ENCODE measurements at regions not wholly inside any gene's neighbourhood (a gene's known extent, or its start where the extent isn't known, plus 50 kb on each side); places are given as distances from the start of the nearest gene placed in this dataset.

- H3K4me3 ChIP-seq (ENCODE audit: low read depth, low read length), result no peak overlapping the region
- TF ChIP-seq, protein P1, sequence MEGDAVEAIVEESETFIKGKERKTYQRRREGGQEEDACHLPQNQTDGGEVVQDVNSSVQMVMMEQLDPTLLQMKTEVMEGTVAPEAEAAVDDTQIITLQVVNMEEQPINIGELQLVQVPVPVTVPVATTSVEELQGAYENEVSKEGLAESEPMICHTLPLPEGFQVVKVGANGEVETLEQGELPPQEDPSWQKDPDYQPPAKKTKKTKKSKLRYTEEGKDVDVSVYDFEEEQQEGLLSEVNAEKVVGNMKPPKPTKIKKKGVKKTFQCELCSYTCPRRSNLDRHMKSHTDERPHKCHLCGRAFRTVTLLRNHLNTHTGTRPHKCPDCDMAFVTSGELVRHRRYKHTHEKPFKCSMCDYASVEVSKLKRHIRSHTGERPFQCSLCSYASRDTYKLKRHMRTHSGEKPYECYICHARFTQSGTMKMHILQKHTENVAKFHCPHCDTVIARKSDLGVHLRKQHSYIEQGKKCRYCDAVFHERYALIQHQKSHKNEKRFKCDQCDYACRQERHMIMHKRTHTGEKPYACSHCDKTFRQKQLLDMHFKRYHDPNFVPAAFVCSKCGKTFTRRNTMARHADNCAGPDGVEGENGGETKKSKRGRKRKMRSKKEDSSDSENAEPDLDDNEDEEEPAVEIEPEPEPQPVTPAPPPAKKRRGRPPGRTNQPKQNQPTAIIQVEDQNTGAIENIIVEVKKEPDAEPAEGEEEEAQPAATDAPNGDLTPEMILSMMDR (IDR thresholded peaks at IDR 0.05; ENCODE audit: control insufficient read depth, extremely low read depth, insufficient read depth), result no peak
- DNase-seq (ENCODE audit: low read depth), result no peak
Observed at GRCh38 chr4:62523256-62523655, 1323.1 kb downstream of the ADGRL3 start.

GRCh38 chr4:62522273-62522672 lies 1322.1 kb downstream of the ADGRL3 start:
- TF ChIP-seq, protein P1 (IDR thresholded peaks at IDR 0.05; ENCODE audit: control insufficient read depth, extremely low read depth, insufficient read depth), result no peak
- no peak overlapping the region for H3K4me3 ChIP-seq (ENCODE audit: low read depth, low read length)
- no peak for DNase-seq (ENCODE audit: low read depth)

- H3K4me3 ChIP-seq (ENCODE audit: low read depth, low read length), result no peak overlapping the region
- DNase-seq (ENCODE audit: low read depth), result no peak
Observed at GRCh38 chr4:62517716-62518115, 1317.6 kb downstream of the ADGRL3 start.

DNA sequence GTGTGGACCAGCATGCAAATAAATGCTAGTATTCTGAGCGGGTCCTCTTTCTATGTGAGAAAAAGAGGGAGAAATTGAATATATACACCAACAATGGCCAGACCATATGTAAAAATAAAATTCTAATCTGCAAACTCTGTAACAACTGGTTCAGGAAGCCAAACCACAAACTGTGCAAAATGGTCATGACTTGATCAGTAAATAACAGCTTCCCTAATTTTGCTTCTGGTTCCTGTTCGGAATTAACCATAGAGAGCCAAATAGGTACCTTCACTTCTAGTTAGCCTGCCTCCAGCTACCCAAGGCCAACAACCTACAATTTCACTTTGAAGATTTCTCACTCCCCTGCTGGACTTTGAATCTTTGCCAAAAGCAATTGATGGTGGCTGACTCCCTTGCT lies 1313.2 kb downstream of the ADGRL3 start:
- DNase-seq (ENCODE audit: low read depth), result no peak
- TF ChIP-seq, protein P1 (IDR thresholded peaks at IDR 0.05; ENCODE audit: control insufficient read depth, extremely low read depth, insufficient read depth), result no peak
- no peak overlapping the region for H3K4me3 ChIP-seq (ENCODE audit: low read depth, low read length)

More at GRCh38 chr4:62517716-62518115, 1317.6 kb downstream of the ADGRL3 start:
- TF ChIP-seq, protein P1 (IDR thresholded peaks at IDR 0.05; ENCODE audit: control insufficient read depth, extremely low read depth, insufficient read depth), result no peak

DNA sequence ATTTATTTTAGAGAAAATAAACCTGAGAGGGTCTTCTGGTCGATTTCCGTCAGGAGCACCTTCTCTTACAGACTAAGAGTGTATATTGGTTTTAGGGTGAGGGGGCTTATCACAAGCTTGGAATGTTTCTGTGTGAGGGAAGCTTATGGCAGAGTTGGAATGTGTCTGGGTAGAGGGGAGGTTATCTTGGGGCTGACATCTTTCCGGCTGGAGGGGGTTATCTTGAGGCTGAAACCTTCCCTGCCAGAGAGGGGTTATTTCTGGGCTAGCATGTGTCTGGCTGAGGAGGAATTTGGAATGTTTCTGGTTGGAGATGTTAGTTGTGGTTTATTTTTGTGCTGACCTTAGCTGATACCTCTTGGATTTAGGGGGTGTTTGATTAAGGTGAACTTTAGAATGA lies 1312.1 kb downstream of the ADGRL3 start:
- no peak for DNase-seq (ENCODE audit: low read depth)
- no peak overlapping the region for H3K4me3 ChIP-seq (ENCODE audit: low read depth, low read length)
- TF ChIP-seq, protein P1 (IDR thresholded peaks at IDR 0.05; ENCODE audit: control insufficient read depth, extremely low read depth, insufficient read depth), result no peak

DNA sequence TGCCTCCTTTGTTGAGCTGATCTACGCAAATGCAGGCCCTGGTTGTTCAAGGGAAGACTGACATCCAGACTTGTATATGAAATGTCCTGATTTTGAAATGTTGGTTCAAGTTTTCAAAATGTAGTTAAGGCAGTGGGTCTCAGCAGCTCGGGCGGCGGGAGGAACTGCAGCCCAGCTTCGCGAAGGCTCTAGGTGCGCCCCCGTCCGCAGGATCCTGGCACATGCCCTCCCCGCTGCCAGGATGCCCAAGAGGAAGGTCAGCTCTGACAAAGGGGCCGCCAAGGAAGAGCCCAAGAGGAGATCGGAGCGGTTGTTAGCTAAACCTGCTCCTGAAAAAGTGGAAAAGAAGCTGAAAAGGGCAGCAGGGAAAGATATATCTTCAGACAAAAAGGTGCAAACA lies 1310.1 kb downstream of the ADGRL3 start:
- TF ChIP-seq, protein P1 (IDR thresholded peaks at IDR 0.05; ENCODE audit: control insufficient read depth, extremely low read depth, insufficient read depth), result no peak
- DNase-seq (ENCODE audit: low read depth), result no peak
- H3K4me3 ChIP-seq (ENCODE audit: low read depth, low read length), result no peak overlapping the region

DNA sequence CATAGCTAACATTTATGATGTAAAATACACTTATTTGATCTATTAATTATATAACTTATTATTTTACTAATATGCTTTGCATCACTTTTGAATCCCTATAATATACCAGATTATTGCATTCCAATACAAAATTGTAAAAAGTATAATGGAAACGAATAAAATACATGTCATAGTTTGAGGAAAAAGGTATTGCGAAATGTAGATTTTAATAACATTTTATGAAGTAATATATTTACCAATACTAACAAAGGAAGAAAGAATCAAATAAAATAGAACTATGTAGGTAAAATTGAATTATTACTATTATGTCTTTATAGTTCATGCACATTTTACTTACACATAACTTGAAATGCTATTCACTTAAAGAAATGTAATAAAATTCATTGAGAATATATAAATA lies 1300.2 kb downstream of the ADGRL3 start:
- no peak for DNase-seq (ENCODE audit: low read depth)
- no peak overlapping the region for H3K4me3 ChIP-seq (ENCODE audit: low read depth, low read length)
- TF ChIP-seq, protein P1 (IDR thresholded peaks at IDR 0.05; ENCODE audit: control insufficient read depth, extremely low read depth, insufficient read depth), result no peak
